Esophagus squamous epithelium (tissue), 4 donors: ENCODE measurements at regions not wholly inside any gene's neighbourhood (a gene's known extent, or its start where the extent isn't known, plus 50 kb on each side); places are given as distances from the start of the nearest gene placed in this dataset.

Experiments
- CTCF ChIP-seq, 6 experiments: fragments of 450-650 bp in 4 of 6; fragments of 200-600 bp in 2 of 6; sonication (generic) in 2 of 6; IDR thresholded peaks; one replicate each; pipeline ENCODE4 v1.5.1; 2016 to 2019; ENCODE audit warnings: antibody characterized with exemption in 6 of 6, mild to moderate bottlenecking in 4 of 6, moderate library complexity in 4 of 6
- POLR2A ChIP-seq, 4 donors: fragments of 450-650 bp; IDR thresholded peaks; one replicate each; pipeline ENCODE4 v1.6.1; 2017; ENCODE audit warnings: antibody characterized with exemption in 4 of 4, mild to moderate bottlenecking in 4 of 4, moderate library complexity in 3 of 4

DNA sequence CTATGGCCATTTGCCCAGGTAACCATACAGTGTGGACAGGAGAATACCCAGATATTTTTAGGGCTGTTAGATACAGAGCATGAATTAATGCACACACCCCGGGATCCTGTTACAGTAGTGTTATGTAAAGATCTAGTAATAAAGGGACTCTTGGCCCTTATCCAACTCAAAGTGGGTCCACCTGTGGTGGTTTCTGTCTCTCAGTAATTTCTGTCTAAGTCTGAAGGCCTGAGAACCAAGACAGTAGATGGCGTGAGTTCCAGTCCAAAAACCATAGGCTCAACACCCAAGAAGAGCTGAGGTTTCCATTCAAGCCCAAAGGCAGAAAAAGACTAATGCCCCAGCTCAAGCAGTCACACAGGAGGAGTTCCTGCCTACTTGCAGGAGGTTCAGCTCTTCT lies 277.7 kb downstream of the ZEB1 start:
- TF ChIP-seq POLR2A (IDR thresholded peaks at IDR 0.05) = no peak
- TF ChIP-seq CTCF (IDR thresholded peaks at IDR 0.05) = no peak
